IMR-90 (cell line): ENCODE measurements at regions not wholly inside any gene's neighbourhood (a gene's known extent, or its start where the extent isn't known, plus 50 kb on each side); places are given as distances from the start of the nearest gene placed in this dataset.
"Not testable (repeated sequence)": the region's sequence is repeated elsewhere in the genome, so short reads cannot be mapped to it uniquely, and the experiment has no call there.

Experiments used
- ATAC-seq: fragments of 200-7000 bp; cut with Tn5 transposase; 2 replicates; pipeline ENCODE4 v1.9.1; 2020; ENCODE audit warnings: low read depth, mild to moderate bottlenecking, moderate library complexity
- BruUV-seq: library from RNA; stranded (reverse); fragments of 400-500 nt; replicated peaks from 2 replicates; lab custom pipeline; 2021; lab: Mats Ljungman, UMichigan
- CTCF ChIA-PET: fragments of 300-600 bp; formaldehyde crosslinking; extraction: SDS; loops from one replicate; lab custom pipeline; 2021; ENCODE audit warnings: antibody characterized with exemption; lab: Yijun Ruan, JAX
- POLR2A ChIA-PET: fragments of 300-600 bp; sonication (Branson Sonifier 250); formaldehyde crosslinking; loops from one replicate; lab custom pipeline; 2022; ENCODE audit warnings: antibody characterized with exemption; ENCODE audit not compliant: unreplicated experiment; lab: Charles Lee
- DNase-seq: peaks from one replicate; pipeline ENCODE4 v3.0.0; 2013
- H2AFZ ChIP-seq: replicated peaks from 2 replicates; pipeline ENCODE3; 2013; ENCODE audit warnings: low read length, mild to moderate bottlenecking; ENCODE audit not compliant: poor library complexity
- H2AK5ac ChIP-seq: 2 replicates; pipeline ENCODE4 v1.6.1; 2013; ENCODE audit warnings: low read depth, low read length, inconsistent platforms
- H2AK9ac ChIP-seq: replicated peaks from 2 replicates; pipeline ENCODE3; 2013; ENCODE audit warnings: mild to moderate bottlenecking, low read depth, low read length, moderate library complexity; ENCODE audit not compliant: poor library complexity
- H2BK120ac ChIP-seq: 2 replicates; pipeline ENCODE4 v1.6.1; 2013; ENCODE audit warnings: low read depth, low read length, inconsistent platforms
- H2BK15ac ChIP-seq: 3 replicates; pipeline ENCODE4 v1.6.1; 2013; ENCODE audit warnings: low read depth, low read length, inconsistent platforms
- H2BK20ac ChIP-seq: 2 replicates; pipeline ENCODE4 v1.6.1; 2013; ENCODE audit warnings: low read depth, mild to moderate bottlenecking, inconsistent platforms, low read length, moderate library complexity
- H2BK5ac ChIP-seq: 2 replicates; pipeline ENCODE4 v1.6.1; 2013; ENCODE audit warnings: mild to moderate bottlenecking, low read depth, low read length, inconsistent platforms; ENCODE audit not compliant: poor library complexity, severe bottlenecking
- H3K14ac ChIP-seq: replicated peaks from 2 replicates; pipeline ENCODE4 v1.6.1; 2013; ENCODE audit warnings: low read depth, low read length, inconsistent platforms
- H3K18ac ChIP-seq: 2 replicates; pipeline ENCODE4 v1.6.1; 2013; ENCODE audit warnings: low read depth, low read length, control low read depth
- H3K23ac ChIP-seq: 2 replicates; pipeline ENCODE4 v1.6.1; 2013; ENCODE audit warnings: low read depth, low read length, inconsistent platforms
- H3K27ac ChIP-seq: 2 replicates; pipeline ENCODE4 v1.5.1; 2013; ENCODE audit warnings: mild to moderate bottlenecking, control low read depth, low read length; ENCODE audit not compliant: insufficient read depth
- H3K27me3 ChIP-seq: 2 replicates; pipeline ENCODE4 v1.6.1; 2013; ENCODE audit warnings: low read length; ENCODE audit not compliant: control insufficient read depth, insufficient read depth
- H3K36me3 ChIP-seq: 2 replicates; pipeline ENCODE4 v1.6.1; 2013; ENCODE audit warnings: low read length, mixed read lengths; ENCODE audit not compliant: control insufficient read depth, insufficient read depth
- H3K4ac ChIP-seq: 2 replicates; pipeline ENCODE4 v1.6.1; 2013; ENCODE audit warnings: low read depth, low read length, inconsistent platforms
- H3K4me1 ChIP-seq: 2 replicates; pipeline ENCODE4 v1.6.1; 2013; ENCODE audit warnings: low read length, mixed read lengths; ENCODE audit not compliant: control insufficient read depth, insufficient read depth
- H3K4me2 ChIP-seq: 2 replicates; pipeline ENCODE4 v1.6.1; 2013; ENCODE audit warnings: low read depth, mild to moderate bottlenecking, control low read depth, low read length, moderate library complexity
- H3K4me3 ChIP-seq: 2 replicates; pipeline ENCODE4 v1.5.1; 2013; ENCODE audit warnings: low read depth, mild to moderate bottlenecking, control low read depth, low read length, moderate library complexity; ENCODE audit not compliant: insufficient read depth
- H3K56ac ChIP-seq: 2 replicates; pipeline ENCODE4 v1.6.1; 2013; ENCODE audit warnings: low read length, inconsistent platforms; ENCODE audit not compliant: insufficient read depth; ENCODE audit errors: extremely low read depth
- H3K79me1 ChIP-seq, 2 experiments: 2 replicates each; pipeline ENCODE4 v1.6.1; 2013; ENCODE audit warnings: low read length in 2 of 2, inconsistent platforms in 1 of 2, low read depth in 1 of 2
- H3K9ac ChIP-seq: 2 replicates; pipeline ENCODE4 v1.6.1; 2013; ENCODE audit warnings: low read depth, low read length, control low read depth
- H3K9me1 ChIP-seq: 2 replicates; pipeline ENCODE4 v1.6.1; 2013; ENCODE audit warnings: low read length, inconsistent platforms; ENCODE audit not compliant: insufficient read depth
- H3K9me3 ChIP-seq: 2 replicates; pipeline ENCODE4 v1.6.1; 2013; ENCODE audit warnings: low read length; ENCODE audit not compliant: control insufficient read depth, insufficient read depth
- H4K20me1 ChIP-seq: 2 replicates; pipeline ENCODE4 v1.6.1; 2013; ENCODE audit warnings: low read length, inconsistent platforms; ENCODE audit not compliant: insufficient read depth
- H4K5ac ChIP-seq: 2 replicates; pipeline ENCODE4 v1.6.1; 2013; ENCODE audit warnings: mild to moderate bottlenecking, low read depth, low read length, control low read depth
- H4K8ac ChIP-seq, 2 experiments: 2 replicates each; pipeline ENCODE4 v1.6.1; 2013; ENCODE audit warnings: low read depth in 2 of 2, low read length in 2 of 2, control low read depth in 1 of 2, inconsistent platforms in 1 of 2
- H4K91ac ChIP-seq: 2 replicates; pipeline ENCODE4 v1.6.1; 2013; ENCODE audit warnings: low read depth, low read length, inconsistent platforms; ENCODE audit not compliant: insufficient read depth
- WGBS, 2 experiments: methylation state at CpG; one replicate each; pipeline versions ENCODE4 v1.1.5 to v1.1.7; 2013; ENCODE audit warnings: missing lambda C conversion rate in 2 of 2; ENCODE audit not compliant: insufficient read length in 1 of 2; ENCODE audit errors: extremely low coverage in 2 of 2; 5-methylcytosine and 5-hydroxymethylcytosine counted together
- dilution Hi-C: fragments of 300-500 bp; cut with HindIII; formaldehyde crosslinking; loops from one replicate; pipeline ENCODE4 v1.14.3; 2018; ENCODE audit warnings: low sequenced_read_pairs; ENCODE audit not compliant: unreplicated experiment
- in situ Hi-C: fragments of 300-500 bp; cut with MboI; formaldehyde crosslinking; loops from 3 replicates; pipeline ENCODE4 v1.14.3; 2019; ENCODE audit warnings: low sequenced_read_pairs, inconsistent platforms, mixed read lengths
- intact Hi-C: fragments of 100-400 bp; cut with micrococcal nuclease; formaldehyde crosslinking; loops from 2 replicates; pipeline ENCODE4 v1.10.0; 2022

- H3K4me2 ChIP-seq, intact Hi-C loops, H3K14ac ChIP-seq, H3K36me3 ChIP-seq, dilution Hi-C loops, H3K56ac ChIP-seq, H3K4ac ChIP-seq, H3K27ac ChIP-seq, H3K18ac ChIP-seq, H2BK20ac ChIP-seq, DNase-seq, H3K23ac ChIP-seq, H2BK15ac ChIP-seq, H2AK9ac ChIP-seq, H3K9me1 ChIP-seq, CTCF ChIA-PET, H2AFZ ChIP-seq, H4K5ac ChIP-seq, H2BK120ac ChIP-seq, ATAC-seq, H3K4me3 ChIP-seq, H4K91ac ChIP-seq, H3K9ac ChIP-seq, H2BK5ac ChIP-seq, POLR2A ChIA-PET, H3K9me3 ChIP-seq, H3K4me1 ChIP-seq, H4K8ac ChIP-seq, H4K20me1 ChIP-seq, H2AK5ac ChIP-seq, H3K79me1 ChIP-seq, BruUV-seq: not testable (repeated sequence)
- WGBS, 2 experiments: no CpG with 5 or more reads among the region's 2 CpGs
- in situ Hi-C loops: loop anchor here (25.0 kb wide), 1 partner anchor 461 kb away; the partner anchor contains the start of gene DNTTIP2
- H3K27me3 ChIP-seq: peaks cover 27% of the 10 kb centered on the region
These were observed 69.8 kb upstream of the ABCD3 start for GRCh38 chr1:94348386-94348785.
